OCI-LY3 (cell line): ENCODE measurements at regions not wholly inside any gene's neighbourhood (a gene's known extent, or its start where the extent isn't known, plus 50 kb on each side); places are given as distances from the start of the nearest gene placed in this dataset.

Source experiments
- H2AFZ ChIP-seq: fragments of 200-600, 300-600 bp; shearing (Covaris generic); 2 replicates; pipeline ENCODE4 v1.6.0; 2014; ENCODE audit warnings: antibody characterized with exemption, low read depth, low read length
- H3K27ac ChIP-seq: fragments of 200-600, 300-600 bp; sonication (generic); 2 replicates; pipeline ENCODE4 v1.5.1; 2014; ENCODE audit warnings: mild to moderate bottlenecking, low read length, moderate library complexity, mixed read lengths
- H3K27me3 ChIP-seq: fragments of 200-600, 300-600 bp; sonication (generic); 2 replicates; pipeline ENCODE4 v1.6.1; 2014; ENCODE audit warnings: low read depth, low read length, mixed read lengths
- H3K36me3 ChIP-seq: fragments of 200-600, 300-600 bp; sonication (generic); replicated peaks from 2 replicates; pipeline ENCODE3; 2014; ENCODE audit warnings: low read depth, low read length, mixed read lengths
- H3K4me1 ChIP-seq: fragments of 300-600, 200-600 bp; sonication (generic); 2 replicates; pipeline ENCODE4 v1.6.1; 2014; ENCODE audit warnings: low read length, mixed read lengths
- H3K4me2 ChIP-seq: fragments of 200-600, 300-600 bp; sonication (generic); 2 replicates; pipeline ENCODE4 v1.6.1; 2014; ENCODE audit warnings: low read length, mixed read lengths
- H3K4me3 ChIP-seq: fragments of 300-600, 200-600 bp; sonication (generic); 2 replicates; pipeline ENCODE4 v1.5.1; 2014; ENCODE audit warnings: antibody characterized with exemption, mild to moderate bottlenecking, low read length, moderate library complexity
- H3K79me2 ChIP-seq: fragments of 300-600, 200-600 bp; shearing (Covaris generic); 2 replicates; pipeline ENCODE4 v1.6.1; 2014; ENCODE audit warnings: mild to moderate bottlenecking, low read length, mixed read lengths
- H3K9ac ChIP-seq: fragments of 300-600, 200-600 bp; shearing (Covaris generic); 2 replicates; pipeline ENCODE4 v1.6.0; 2014; ENCODE audit warnings: mild to moderate bottlenecking, low read length, moderate library complexity
- H3K9me3 ChIP-seq: fragments of 200-600, 300-600 bp; shearing (Covaris generic); 2 replicates; pipeline ENCODE4 v1.6.1; 2014; ENCODE audit warnings: low read length, mixed read lengths; ENCODE audit not compliant: insufficient read depth
- H4K20me1 ChIP-seq: fragments of 200-600, 300-600 bp; sonication (generic); 2 replicates; pipeline ENCODE4 v1.6.1; 2016; ENCODE audit warnings: low read length, mixed read lengths; ENCODE audit not compliant: insufficient read depth
- EZH2phosphoT487 ChIP-seq: fragments of 200-600 bp; shearing (Covaris generic); IDR thresholded peaks from 2 replicates; pipeline ENCODE4 v1.6.1; 2018; ENCODE audit warnings: antibody characterized with exemption, mixed run types, low read depth
- TF ChIP-seq, protein P1 (sequence below): fragments of 200-600, 300-600 bp; sonication (generic); IDR thresholded peaks from 2 replicates; pipeline ENCODE4 v1.5.1; 2014; ENCODE audit warnings: antibody characterized with exemption, low read length, low read depth

DNA sequence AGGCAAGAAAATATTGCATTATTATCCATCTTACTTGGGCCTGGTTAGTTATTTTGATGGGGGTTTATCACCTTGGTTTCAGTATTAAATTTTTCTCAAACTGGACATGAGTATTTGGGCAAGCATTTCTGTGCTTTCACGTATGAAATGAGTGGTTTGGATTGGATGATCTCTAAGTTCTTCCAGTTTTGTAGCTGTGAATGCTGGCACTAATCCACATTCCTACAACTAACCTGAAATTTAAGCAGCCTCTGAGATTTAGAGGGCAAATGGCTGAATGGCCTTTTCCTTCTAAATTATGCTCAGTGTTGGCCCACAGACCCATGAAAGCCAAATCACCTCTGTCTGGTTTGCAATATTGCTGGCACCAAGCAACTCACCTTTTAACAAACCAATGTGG lies 475.0 kb upstream of the B3GALT2 start:
- Histone ChIP-seq H4K20me1 (no peaks in the 10 kb centered on the region), H3K27me3 (no peaks in the 10 kb centered on the region), H3K27ac (no peak overlapping the region), H3K79me2 (no peaks in the 10 kb centered on the region), H3K9ac (no peak overlapping the region), H3K36me3 (no peaks in the 10 kb centered on the region), H3K9me3 (no peaks in the 10 kb centered on the region), H3K4me2 (no peak overlapping the region), H2AFZ (no peak overlapping the region), H3K4me1 (peaks cover 3% of the 10 kb centered on the region; the same call in 1 of the 2 replicates), H3K4me3 (no peak overlapping the region)
- TF ChIP-seq, protein P1, sequence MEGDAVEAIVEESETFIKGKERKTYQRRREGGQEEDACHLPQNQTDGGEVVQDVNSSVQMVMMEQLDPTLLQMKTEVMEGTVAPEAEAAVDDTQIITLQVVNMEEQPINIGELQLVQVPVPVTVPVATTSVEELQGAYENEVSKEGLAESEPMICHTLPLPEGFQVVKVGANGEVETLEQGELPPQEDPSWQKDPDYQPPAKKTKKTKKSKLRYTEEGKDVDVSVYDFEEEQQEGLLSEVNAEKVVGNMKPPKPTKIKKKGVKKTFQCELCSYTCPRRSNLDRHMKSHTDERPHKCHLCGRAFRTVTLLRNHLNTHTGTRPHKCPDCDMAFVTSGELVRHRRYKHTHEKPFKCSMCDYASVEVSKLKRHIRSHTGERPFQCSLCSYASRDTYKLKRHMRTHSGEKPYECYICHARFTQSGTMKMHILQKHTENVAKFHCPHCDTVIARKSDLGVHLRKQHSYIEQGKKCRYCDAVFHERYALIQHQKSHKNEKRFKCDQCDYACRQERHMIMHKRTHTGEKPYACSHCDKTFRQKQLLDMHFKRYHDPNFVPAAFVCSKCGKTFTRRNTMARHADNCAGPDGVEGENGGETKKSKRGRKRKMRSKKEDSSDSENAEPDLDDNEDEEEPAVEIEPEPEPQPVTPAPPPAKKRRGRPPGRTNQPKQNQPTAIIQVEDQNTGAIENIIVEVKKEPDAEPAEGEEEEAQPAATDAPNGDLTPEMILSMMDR, result no peak

DNA sequence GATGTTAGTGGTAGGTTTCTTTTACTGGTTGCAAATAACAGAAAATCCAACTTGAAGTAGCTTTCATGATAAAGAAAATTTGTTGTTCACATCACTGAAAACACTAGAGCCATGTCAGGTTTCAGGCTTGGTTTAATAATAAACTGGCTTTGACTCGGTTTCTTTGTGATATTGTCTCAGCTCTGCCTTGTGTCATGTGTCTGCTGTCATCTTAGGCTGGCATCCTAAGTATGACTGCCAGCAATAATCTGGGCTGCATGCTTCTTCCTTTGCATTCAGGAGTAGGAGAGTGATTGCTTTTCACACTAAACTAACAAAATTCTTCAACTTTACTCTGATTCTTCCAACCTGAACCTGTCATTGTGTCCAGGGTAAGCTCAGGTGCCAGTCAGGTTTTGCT lies 474.0 kb upstream of the B3GALT2 start:
- TF ChIP-seq, protein P1, result no peak
- TF ChIP-seq EZH2phosphoT487, result no peak

DNA sequence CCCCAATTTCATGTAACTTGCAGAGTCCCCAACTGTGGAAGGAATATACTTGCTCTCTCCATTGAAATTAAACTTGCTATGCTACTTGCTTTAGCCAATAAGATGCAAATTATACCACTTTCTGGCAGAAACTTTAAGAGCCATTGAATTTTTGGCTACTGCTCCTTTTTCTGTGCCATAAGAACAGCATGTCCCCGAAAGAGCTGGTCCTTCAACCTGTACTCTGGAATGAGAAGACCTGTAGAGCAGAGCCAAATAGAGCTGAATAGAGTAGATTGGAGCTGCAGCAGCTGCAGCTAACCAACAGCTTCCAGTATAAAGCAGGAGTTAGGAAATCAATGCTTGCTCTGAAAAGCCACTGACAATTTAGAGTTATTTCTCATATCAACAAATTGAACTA lies 472.3 kb upstream of the B3GALT2 start:
- Histone ChIP-seq H3K4me2 (no peak overlapping the region), H2AFZ (no peak overlapping the region), H3K4me1 (peaks cover 3% of the 10 kb centered on the region; the same call in 1 of the 2 replicates), H3K27ac (no peak overlapping the region), H3K4me3 (no peak overlapping the region), H3K79me2 (no peaks in the 10 kb centered on the region), H4K20me1 (no peaks in the 10 kb centered on the region), H3K36me3 (no peaks in the 10 kb centered on the region), H3K9ac (no peak overlapping the region), H3K27me3 (no peaks in the 10 kb centered on the region), H3K9me3 (peaks cover 12% of the 10 kb centered on the region; the same call in 1 of the 2 replicates)
- TF ChIP-seq, protein P1, result no peak
- no peak for TF ChIP-seq EZH2phosphoT487

More for the DNA sequence above, 474.0 kb upstream of the B3GALT2 start:
- Histone ChIP-seq H3K27ac (no peak overlapping the region), H3K79me2 (no peaks in the 10 kb centered on the region), H3K4me3 (no peak overlapping the region), H3K4me2 (no peak overlapping the region), H2AFZ (no peak overlapping the region), H3K4me1 (peaks cover 3% of the 10 kb centered on the region; the same call in 1 of the 2 replicates), H3K27me3 (no peaks in the 10 kb centered on the region), H3K36me3 (no peaks in the 10 kb centered on the region), H4K20me1 (no peaks in the 10 kb centered on the region), H3K9ac (no peak overlapping the region), H3K9me3 (no peaks in the 10 kb centered on the region)

DNA sequence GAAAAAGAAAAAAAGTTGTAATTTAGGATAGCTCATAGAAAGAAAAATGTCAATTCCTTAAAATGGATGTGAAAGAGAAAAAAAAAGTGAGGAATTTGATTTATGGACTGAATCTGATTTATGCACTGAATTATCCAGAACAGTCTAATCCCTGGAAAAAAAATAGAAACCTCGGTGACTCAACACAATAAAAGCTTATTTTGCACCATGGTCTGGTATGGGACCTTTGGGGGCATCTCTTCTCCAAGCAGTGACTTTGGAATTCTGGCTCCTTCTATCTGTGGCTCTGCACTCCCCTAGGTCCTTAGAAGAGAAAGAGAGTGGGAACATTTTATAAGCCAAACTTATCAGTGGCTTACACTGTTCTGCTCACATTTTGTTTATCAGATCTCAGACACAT lies 471.7 kb upstream of the B3GALT2 start:
- Histone ChIP-seq H2AFZ (no peak overlapping the region), H3K4me3 (no peak overlapping the region), H3K9ac (no peak overlapping the region), H3K79me2 (no peaks in the 10 kb centered on the region), H3K36me3 (no peaks in the 10 kb centered on the region), H4K20me1 (no peaks in the 10 kb centered on the region), H3K4me2 (no peak overlapping the region), H3K4me1 (peaks cover under 1% of the 10 kb centered on the region; the same call in 1 of the 2 replicates), H3K9me3 (peaks cover 14% of the 10 kb centered on the region; the same call in 1 of the 2 replicates), H3K27me3 (no peaks in the 10 kb centered on the region), H3K27ac (no peak overlapping the region)
- TF ChIP-seq, protein P1, result no peak
- TF ChIP-seq EZH2phosphoT487, result no peak
